ENCODE measurements at regions not wholly inside any gene's neighbourhood (a gene's known extent, or its start where the extent isn't known, plus 50 kb on each side); places are given as distances from the start of the nearest gene placed in this dataset.
"Not testable (repeated sequence)": the region's sequence is repeated elsewhere in the genome, so short reads cannot be mapped to it uniquely, and the experiment has no call there.

DNA sequence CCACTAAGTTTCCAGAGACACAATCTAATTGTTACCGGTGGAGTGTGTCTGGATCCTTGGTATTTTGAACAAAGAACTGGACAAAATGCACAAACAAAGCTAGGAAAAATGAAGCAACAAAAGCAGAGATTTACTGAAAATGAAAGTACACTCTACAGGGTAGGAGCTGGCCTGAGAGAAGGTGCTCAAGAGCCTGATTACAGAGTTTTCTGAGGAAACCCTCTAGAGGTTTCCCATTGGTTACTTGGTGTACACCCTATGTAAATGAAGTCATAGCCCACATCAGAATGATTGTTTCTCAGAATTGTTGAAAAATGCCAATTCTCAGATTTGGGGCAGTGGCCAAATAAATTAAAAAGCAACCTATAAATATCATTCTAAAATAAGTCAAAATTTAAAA is 436.4 kb downstream of the KCNJ18 start:
- Histone ChIP-seq H3K79me2 (replicated peaks; ENCODE audit: insufficient read depth, low read length) (no peaks in the 10 kb centered on the region), H3K9ac (ENCODE audit: low read length) (no peak overlapping the region), H4K20me1 (ENCODE audit: insufficient read depth) (no peaks in the 10 kb centered on the region), H3K4me2 (ENCODE audit: low read length) (no peak overlapping the region), H3K27ac (ENCODE audit: low read length) (no peak overlapping the region), H3K4me3 (ENCODE audit: low read length) (no peak overlapping the region), H3K9me2 (ENCODE audit: insufficient read depth, low read length) (no peaks in the 10 kb centered on the region), H3F3A (ENCODE audit: insufficient read depth, low read length, poor library complexity, severe bottlenecking) (no peaks in the 10 kb centered on the region), H2AFZ (ENCODE audit: low read depth, low read length) (no peak overlapping the region), H3K9me3 (ENCODE audit: low read length) (no peaks in the 10 kb centered on the region), H3K27me3 (ENCODE audit: insufficient read depth, low read depth, low read length) (no peaks in the 10 kb centered on the region), H3K36me3 (ENCODE audit: insufficient read depth, low read length) (no peaks in the 10 kb centered on the region)
- TF ChIP-seq MXI1 (conservative IDR thresholded peaks at IDR 0.05; ENCODE audit: poor library complexity, severe bottlenecking) (no peak), POLR2AphosphoS5 (IDR thresholded peaks at IDR 0.05) (no peak), EZH2 (IDR thresholded peaks at IDR 0.05; ENCODE audit: borderline replicate concordance, insufficient read depth, low read length, poor library complexity, severe bottlenecking) (no peak), RAD21 (conservative IDR thresholded peaks at IDR 0.05) (no peak), EP300 (conservative IDR thresholded peaks at IDR 0.05; ENCODE audit: poor library complexity, severe bottlenecking) (no peak), SMC3 (conservative IDR thresholded peaks at IDR 0.05; ENCODE audit: poor library complexity) (no peak), TAF1 (IDR thresholded peaks at IDR 0.05; ENCODE audit: low read depth) (no peak)
- TF ChIP-seq, protein P1, sequence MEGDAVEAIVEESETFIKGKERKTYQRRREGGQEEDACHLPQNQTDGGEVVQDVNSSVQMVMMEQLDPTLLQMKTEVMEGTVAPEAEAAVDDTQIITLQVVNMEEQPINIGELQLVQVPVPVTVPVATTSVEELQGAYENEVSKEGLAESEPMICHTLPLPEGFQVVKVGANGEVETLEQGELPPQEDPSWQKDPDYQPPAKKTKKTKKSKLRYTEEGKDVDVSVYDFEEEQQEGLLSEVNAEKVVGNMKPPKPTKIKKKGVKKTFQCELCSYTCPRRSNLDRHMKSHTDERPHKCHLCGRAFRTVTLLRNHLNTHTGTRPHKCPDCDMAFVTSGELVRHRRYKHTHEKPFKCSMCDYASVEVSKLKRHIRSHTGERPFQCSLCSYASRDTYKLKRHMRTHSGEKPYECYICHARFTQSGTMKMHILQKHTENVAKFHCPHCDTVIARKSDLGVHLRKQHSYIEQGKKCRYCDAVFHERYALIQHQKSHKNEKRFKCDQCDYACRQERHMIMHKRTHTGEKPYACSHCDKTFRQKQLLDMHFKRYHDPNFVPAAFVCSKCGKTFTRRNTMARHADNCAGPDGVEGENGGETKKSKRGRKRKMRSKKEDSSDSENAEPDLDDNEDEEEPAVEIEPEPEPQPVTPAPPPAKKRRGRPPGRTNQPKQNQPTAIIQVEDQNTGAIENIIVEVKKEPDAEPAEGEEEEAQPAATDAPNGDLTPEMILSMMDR (IDR thresholded peaks at IDR 0.05; ENCODE audit: poor library complexity, severe bottlenecking) = no peak
- TF ChIP-seq, protein P2, sequence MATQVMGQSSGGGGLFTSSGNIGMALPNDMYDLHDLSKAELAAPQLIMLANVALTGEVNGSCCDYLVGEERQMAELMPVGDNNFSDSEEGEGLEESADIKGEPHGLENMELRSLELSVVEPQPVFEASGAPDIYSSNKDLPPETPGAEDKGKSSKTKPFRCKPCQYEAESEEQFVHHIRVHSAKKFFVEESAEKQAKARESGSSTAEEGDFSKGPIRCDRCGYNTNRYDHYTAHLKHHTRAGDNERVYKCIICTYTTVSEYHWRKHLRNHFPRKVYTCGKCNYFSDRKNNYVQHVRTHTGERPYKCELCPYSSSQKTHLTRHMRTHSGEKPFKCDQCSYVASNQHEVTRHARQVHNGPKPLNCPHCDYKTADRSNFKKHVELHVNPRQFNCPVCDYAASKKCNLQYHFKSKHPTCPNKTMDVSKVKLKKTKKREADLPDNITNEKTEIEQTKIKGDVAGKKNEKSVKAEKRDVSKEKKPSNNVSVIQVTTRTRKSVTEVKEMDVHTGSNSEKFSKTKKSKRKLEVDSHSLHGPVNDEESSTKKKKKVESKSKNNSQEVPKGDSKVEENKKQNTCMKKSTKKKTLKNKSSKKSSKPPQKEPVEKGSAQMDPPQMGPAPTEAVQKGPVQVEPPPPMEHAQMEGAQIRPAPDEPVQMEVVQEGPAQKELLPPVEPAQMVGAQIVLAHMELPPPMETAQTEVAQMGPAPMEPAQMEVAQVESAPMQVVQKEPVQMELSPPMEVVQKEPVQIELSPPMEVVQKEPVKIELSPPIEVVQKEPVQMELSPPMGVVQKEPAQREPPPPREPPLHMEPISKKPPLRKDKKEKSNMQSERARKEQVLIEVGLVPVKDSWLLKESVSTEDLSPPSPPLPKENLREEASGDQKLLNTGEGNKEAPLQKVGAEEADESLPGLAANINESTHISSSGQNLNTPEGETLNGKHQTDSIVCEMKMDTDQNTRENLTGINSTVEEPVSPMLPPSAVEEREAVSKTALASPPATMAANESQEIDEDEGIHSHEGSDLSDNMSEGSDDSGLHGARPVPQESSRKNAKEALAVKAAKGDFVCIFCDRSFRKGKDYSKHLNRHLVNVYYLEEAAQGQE (IDR thresholded peaks at IDR 0.05; ENCODE audit: borderline replicate concordance) = no peak

DNA sequence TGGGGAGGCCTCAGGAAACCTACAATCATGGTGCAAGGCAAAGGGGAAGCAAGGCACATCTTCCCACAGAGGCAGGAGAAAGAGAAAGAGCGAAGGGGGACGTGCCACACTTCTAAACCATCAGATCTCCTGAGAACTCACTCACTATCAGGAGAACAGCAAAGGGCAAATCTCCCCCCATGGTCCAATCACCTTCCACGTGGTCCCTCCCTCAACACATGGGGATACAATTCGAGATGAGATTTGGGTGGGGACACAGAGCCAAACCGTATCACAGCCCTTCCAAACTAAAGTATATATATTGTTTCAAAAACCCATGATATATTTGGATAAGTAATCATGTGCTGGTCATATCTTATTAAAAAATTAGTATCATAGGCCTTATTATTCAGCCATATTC is 437.6 kb downstream of the KCNJ18 start:
- H4K20me1 ChIP-seq (ENCODE audit: insufficient read depth); H2AFZ ChIP-seq (ENCODE audit: low read depth, low read length); H3K9ac ChIP-seq (ENCODE audit: low read length); H3K9me3 ChIP-seq (ENCODE audit: low read length); H3K27ac ChIP-seq (ENCODE audit: low read length); H3K9me2 ChIP-seq (ENCODE audit: insufficient read depth, low read length); H3K4me2 ChIP-seq (ENCODE audit: low read length); H3K79me2 ChIP-seq (replicated peaks; ENCODE audit: insufficient read depth, low read length); H3F3A ChIP-seq (ENCODE audit: insufficient read depth, low read length, poor library complexity, severe bottlenecking); H3K27me3 ChIP-seq (ENCODE audit: insufficient read depth, low read depth, low read length); H3K4me3 ChIP-seq (ENCODE audit: low read length); H3K36me3 ChIP-seq (ENCODE audit: insufficient read depth, low read length): not testable (repeated sequence)

DNA sequence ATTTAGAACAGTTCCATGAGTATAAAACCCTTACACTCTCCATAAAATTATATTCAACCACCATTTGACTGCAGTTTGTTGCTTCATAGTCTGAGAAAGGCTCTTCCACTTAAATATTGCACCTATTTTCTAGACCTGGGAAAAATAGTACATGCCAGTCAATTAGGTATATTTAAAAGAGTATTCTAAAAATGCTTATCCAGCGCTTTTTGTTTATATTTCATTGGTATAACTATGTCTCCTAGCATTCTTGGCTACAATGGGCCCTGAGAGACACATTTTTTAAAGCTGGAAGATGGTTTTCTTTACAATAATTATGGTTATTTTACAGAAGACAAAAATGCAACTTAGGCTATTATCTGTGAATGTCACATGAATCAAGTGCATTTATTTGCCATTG is 439.4 kb downstream of the KCNJ18 start:
- Histone ChIP-seq H3K4me2 (ENCODE audit: low read length) (no peak overlapping the region), H3K27me3 (ENCODE audit: insufficient read depth, low read depth, low read length) (no peaks in the 10 kb centered on the region), H2AFZ (ENCODE audit: low read depth, low read length) (no peak overlapping the region), H3K79me2 (replicated peaks; ENCODE audit: insufficient read depth, low read length) (no peaks in the 10 kb centered on the region), H3K27ac (ENCODE audit: low read length) (no peak overlapping the region), H3K9me2 (ENCODE audit: insufficient read depth, low read length) (no peaks in the 10 kb centered on the region), H3K36me3 (ENCODE audit: insufficient read depth, low read length) (no peaks in the 10 kb centered on the region), H3F3A (ENCODE audit: insufficient read depth, low read length, poor library complexity, severe bottlenecking) (no peaks in the 10 kb centered on the region), H3K9me3 (ENCODE audit: low read length) (no peaks in the 10 kb centered on the region), H3K4me3 (ENCODE audit: low read length) (no peak overlapping the region), H3K9ac (ENCODE audit: low read length) (no peak overlapping the region), H4K20me1 (ENCODE audit: insufficient read depth) (no peaks in the 10 kb centered on the region)
- TF ChIP-seq MXI1 (conservative IDR thresholded peaks at IDR 0.05; ENCODE audit: poor library complexity, severe bottlenecking) = no peak
- no peak for TF ChIP-seq EZH2 (IDR thresholded peaks at IDR 0.05; ENCODE audit: borderline replicate concordance, insufficient read depth, low read length, poor library complexity, severe bottlenecking)
- TF ChIP-seq, protein P1 (IDR thresholded peaks at IDR 0.05; ENCODE audit: poor library complexity, severe bottlenecking) = no peak
- no peak for TF ChIP-seq SMC3 (conservative IDR thresholded peaks at IDR 0.05; ENCODE audit: poor library complexity)
- no peak for TF ChIP-seq EP300 (conservative IDR thresholded peaks at IDR 0.05; ENCODE audit: poor library complexity, severe bottlenecking)
- TF ChIP-seq, protein P2 (IDR thresholded peaks at IDR 0.05; ENCODE audit: borderline replicate concordance) = no peak
- no peak for TF ChIP-seq POLR2AphosphoS5 (IDR thresholded peaks at IDR 0.05)
- TF ChIP-seq RAD21 (conservative IDR thresholded peaks at IDR 0.05) = no peak
